ENCODE measurements at regions not wholly inside any gene's neighbourhood (a gene's known extent, or its start where the extent isn't known, plus 50 kb on each side); places are given as distances from the start of the nearest gene placed in this dataset.
"Not testable (repeated sequence)": the region's sequence is repeated elsewhere in the genome, so short reads cannot be mapped to it uniquely, and the experiment has no call there.

DNA sequence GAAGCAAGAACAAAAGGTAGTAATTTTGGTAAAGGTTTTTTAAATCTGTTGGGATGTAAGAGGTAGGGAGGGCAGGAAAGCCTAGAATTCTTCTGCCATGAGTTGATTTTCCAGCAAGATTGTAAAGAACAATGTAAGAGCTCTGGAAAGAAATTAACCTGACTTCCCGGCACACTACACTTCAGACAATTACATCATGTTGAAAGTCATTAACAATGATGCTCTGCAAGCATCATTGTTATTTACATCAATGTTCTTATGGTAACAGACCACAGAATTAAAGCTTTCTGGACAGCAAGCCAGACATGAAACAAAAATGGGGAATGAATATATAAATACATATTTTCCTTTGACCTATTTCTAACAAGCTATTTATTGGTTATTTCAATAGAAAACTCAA, 342.2 kb downstream of the CEP170 start:
- not testable (repeated sequence) for DNase-seq (ENCODE audit: low spot score)

DNA sequence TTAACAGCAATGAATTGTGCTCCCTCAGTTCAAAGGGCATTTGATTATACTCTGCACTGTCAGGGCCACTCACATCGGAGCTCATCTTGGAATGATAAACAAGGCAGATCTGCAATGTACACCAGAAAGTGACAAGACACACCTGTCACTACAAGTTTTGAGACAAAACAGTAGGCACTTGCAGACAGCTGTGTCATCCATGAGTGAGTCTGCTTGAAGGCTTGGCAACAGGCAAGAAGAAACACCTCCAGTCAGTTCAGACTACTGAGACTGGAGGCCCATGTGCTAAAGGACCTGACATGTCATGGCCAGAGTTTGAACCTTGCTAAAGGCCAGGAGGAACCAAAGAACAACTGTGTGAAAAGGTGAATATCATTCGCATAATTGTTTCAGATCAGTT, 354.5 kb downstream of the CEP170 start:
- DNase-seq (ENCODE audit: low spot score) = not testable (repeated sequence)

DNA sequence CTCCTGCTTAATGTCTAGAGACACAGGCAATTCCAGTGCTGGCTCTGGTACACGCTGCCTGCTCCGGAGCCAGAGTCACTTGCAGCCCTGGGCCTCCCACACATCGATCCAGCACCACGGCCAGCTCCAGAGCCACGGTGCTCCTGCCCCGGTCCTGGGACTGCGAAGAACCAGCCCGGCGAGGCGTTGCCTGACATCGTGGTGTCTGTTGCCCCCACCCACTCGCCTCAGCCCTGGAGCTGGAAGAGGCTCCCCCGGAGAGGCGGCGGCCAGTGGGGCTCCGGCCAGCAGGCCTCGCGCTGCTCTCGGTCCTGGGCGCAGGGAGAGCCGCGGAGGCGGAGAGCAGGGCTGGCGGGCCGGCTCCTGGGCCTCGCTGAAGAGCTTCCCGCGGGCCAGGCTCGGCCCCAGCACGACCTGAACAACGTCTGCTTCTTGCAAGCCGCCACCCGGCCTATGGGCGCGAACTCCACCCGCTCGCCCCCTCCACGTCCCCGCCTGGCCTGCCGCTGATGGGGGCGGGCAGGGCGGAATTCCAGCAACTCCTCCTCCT, 364.8 kb downstream of the CEP170 start:
- no peak for DNase-seq (ENCODE audit: low spot score)

DNA sequence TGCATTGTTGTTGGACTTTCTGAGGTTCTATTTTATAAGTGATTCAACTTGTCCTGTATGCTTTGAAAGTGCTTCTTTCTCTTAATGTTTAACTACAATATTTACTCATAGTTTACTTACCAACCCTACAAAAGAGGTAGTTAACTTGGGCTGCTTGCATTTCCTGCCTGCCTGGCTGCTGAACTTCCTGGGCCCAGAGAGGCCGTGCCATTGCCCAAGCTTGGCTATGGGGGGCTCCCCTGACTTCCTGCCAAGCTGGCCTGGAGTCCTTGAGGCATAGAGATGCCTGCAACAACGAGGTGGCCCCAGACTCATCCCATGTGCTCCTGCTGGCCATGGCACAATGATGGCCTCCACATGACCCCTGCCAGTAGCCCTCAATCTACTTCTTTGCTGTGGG, 361.6 kb upstream of the PLD5 start:
- DNase-seq (ENCODE audit: low spot score) = no peak

DNA sequence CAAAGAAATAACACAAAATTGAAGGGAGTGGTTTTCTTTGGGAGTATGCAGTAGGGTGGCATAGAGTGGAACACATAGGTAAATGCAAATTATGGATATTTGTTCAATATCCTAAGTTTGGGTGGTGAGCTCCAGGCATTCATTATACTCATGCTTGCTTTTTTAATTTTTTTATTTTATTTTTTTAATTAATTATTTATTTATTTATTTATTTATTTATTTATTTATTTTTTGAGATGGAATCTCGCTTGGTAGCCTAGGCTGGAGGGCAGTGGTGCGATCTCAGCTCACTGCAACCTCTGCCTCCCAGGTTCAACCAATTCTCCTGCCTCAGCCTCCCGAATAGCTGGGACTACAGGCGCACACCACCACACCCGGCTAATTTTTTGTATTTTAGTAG, 355.5 kb upstream of the PLD5 start:
- DNase-seq (ENCODE audit: low spot score) = not testable (repeated sequence)

DNA sequence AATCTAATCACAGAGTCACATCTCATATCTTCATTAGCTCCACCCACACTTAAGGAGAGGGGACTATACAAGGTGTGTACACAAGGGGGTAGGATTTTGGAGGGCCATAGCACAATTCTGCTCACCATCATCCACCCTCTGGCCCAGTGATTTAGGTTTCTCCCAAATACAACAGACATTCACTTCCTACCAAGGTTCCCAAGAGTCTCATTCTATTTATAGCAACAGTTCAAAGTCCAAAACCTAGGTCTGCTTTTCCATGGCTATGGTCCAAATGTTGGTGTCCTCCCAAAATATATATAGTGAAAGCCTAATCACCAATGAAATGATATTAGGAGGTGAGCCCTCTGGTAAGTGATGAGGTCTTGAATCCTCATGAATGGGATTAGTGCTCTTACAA, 353.2 kb upstream of the PLD5 start:
- no peak for DNase-seq (ENCODE audit: low spot score)

DNA sequence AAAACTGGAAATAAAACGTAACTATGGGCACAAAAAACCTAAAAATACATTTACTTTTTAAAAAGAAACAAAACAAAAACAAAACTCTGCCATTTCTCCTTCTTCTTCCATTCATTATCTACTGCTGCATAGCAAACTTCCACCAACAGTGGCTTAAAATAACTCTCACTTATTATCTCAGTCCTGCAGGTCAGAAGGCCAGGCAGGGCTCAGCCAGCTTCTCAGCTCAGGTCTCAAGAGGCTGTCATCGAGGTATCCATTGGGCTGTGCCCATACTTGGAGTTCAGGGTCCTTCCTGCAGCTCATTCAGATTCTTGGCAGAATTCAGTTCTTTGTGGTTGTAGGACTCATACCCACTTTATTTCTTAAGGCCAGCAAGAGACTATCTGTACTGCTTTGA, 352.7 kb upstream of the PLD5 start:
- no peak for DNase-seq (ENCODE audit: low spot score)

DNA sequence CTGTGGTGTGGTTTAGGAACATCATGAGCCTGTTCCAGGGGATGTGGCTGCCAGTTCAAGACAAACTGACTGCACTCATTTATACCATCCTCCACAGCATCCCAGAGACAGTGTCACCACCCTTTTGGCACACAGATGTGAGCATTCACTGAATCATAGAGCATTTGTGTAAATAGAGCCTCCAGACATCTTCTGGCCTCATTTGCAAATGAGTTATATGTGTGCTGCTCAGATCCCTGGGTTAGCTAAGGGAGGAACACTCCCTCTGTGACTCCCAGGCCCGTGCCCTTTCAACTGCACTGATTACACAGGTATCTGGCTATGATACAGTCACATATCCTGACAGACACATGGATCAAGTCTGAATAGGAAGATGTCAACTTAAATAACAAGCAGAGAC, 351.5 kb upstream of the PLD5 start:
- DNase-seq (ENCODE audit: low spot score) = no peak

DNA sequence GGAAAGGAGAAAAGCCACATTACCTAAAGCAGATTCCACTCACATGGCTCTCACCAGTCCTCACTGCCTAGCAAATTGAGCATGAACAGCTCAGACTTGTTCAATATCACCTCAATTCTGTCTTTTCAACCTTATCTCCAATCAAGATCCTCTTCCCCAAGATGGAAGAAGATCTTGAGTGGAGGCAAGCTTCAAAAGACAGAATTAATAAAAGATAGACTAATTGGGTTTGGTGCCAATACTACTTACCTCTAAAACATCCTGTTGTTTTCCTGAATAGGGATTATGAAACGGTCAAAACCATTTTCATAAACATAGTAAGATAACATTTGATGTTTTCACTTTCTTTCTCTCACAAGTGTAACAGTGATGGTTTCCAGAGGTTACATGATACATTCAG, 349.2 kb upstream of the PLD5 start:
- no peak for DNase-seq (ENCODE audit: low spot score)

DNA sequence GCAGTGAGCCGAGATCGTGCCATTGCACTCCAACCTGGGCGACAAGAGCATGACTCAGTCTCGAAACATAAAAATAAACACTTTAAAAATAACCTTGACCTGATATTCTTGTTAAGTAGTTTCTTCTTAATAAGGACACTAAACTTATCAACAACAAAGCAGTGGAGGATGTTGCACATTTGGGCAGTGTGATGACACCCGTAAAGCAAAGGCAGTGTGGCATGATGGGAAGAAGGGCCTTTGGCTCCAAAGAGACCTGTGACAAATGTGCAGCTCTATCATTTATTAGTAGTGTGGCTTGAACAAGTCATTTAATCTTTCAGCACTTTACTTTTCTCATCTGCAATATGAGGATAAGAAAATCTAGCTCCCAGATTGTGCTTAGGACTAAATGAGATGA, 348.0 kb upstream of the PLD5 start:
- DNase-seq (ENCODE audit: low spot score) = no peak

DNA sequence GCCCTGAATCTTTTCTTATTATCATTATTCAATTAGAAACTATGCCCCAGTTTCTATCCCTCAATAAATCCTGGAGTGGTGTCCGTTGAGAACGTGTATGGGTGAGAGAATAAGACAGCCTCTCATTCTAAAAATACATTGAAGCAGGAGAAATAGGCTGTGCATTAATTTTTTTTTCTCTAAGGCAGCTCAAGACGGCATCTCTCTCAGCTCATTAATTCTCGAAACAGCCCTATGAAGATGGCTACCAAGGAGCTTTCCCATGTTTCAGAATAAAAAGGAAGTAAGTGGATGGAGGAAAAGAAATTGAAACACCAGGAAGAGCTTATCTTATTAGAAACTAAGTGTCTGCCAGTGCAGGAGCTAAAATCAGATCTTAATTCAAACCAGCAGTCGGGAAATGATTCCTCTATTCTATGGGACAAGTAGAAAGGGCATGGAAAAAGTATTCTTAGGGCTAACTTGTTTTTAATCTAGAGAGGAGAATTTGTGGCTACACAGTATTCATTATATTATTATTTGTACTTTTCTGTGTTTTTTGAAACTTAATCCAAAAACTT, 347.1 kb upstream of the PLD5 start:
- no peak for DNase-seq (ENCODE audit: low spot score)

DNA sequence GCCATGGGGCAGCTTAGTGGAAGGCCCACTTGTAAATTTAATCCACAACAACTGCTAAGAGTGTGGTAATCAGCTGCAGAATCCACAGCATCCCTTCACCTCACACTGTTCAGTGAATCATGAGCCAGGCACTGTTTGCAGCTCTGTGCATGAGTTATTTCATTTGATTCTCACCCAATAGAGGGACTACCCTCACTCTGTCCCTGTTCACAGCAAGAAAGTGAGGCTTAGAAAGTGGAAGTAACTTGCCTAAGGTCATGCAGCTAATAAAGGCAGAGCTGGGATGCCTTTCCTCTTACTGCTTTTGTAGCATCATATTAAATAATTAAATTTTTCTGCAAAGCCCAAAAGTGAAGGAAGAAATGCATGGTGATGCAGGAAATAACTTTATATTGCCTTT, 346.5 kb upstream of the PLD5 start:
- no peak for DNase-seq (ENCODE audit: low spot score)

DNA sequence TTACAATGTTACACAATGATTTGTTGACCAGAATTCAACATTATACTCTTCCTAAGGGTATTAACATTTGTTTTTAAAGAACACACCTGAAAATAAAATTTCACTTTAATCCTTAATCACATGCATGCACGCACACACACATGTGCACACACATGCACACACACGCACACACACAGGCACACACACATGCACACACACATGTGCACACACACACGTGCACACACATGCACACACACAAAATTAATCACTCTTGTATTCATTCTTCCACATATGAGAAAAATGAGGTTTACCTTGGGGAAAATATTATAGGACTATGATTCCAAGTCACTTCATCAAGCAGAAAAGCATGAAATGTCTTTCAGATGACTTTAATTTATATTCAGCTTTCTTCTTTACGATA, 331.8 kb upstream of the PLD5 start:
- no peak for DNase-seq (ENCODE audit: low spot score)

DNA sequence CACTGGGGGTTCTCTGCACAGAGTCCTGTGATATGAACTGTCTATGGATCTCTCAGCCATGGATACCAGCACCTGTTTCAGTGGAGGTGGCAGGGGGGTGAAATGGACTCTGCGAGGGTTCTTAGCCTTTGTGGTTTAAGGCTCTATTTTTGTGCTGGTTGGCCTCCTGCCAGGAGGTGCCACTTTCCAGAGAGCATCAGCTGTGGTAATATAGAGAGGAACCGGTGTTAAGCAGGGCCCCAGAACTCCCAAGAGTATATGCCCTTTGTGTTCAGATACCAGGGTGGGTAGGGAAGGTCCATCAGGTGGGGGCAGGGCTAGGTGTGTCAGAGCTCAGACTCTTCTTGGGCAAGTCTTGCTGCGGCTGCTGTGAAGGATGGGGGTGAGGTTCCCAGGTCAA, 330.0 kb upstream of the PLD5 start:
- no peak for DNase-seq (ENCODE audit: low spot score)

DNA sequence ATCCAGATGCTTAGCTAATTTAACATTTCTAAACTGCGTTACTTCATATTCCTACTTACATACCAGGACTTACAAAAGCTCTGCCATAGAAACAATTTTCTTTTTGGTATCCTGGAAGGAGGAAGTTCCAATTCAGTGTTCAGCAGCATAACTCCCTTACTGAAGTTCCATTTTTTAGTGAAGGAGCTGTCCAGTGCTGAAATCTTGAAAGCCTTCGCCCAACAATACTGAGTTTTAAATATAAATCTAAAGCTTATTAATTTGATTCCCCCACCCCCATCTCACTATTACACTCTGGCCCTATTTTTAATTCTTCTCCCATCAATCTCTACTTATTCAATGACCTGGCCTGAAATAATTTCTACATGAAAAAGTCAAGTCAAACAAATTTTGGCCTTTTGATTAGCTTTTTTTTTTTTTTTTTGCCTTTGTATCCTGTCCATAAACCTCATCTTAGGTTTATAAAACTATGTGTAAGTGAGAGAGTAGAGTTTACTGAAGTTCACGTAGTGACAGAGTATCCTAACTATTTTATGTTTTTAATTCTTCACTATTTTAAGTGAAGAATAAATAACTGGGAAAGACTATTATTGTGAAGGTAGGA, 323.0 kb upstream of the PLD5 start:
- no peak for DNase-seq (ENCODE audit: low spot score)

DNA sequence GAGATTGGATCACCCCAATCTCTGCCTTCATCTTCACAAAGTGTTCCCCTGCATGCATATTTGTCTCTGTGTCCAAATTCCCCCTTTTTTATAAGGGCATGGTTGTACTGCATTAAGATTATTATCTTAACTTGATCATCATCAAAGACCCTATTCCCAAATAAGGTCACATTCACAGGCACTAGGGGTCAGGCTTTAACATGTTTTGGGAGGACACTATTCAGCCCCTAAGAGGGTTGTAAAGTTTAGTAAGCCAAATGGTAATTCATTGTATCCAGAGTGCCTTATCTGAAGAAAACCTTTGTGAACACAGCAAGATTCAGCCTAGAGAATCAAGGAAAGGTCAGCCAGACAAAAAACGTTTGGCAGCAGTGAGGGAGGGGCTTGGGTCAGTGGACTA, 317.6 kb upstream of the PLD5 start:
- no peak for DNase-seq (ENCODE audit: low spot score)

DNA sequence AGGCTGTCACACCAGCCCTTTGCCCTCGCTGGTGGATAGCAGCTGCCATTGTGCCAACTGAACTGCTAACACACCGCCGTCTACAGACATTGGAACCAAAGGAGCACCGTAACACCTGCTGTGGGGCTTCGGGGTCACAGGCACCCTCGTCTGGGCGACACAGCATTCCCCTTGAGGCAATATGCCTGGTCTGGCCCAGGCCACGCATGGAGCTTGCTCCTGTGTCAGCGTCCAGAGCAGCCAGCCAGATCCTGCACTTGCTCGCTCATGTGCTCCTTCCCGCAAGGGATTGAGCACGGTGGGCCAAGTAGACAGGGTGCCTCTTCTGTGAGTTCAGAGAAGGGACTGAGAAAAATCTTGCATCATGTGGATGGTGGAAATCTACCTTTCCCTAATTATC, 314.6 kb upstream of the PLD5 start:
- DNase-seq (ENCODE audit: low spot score) = no peak

DNA sequence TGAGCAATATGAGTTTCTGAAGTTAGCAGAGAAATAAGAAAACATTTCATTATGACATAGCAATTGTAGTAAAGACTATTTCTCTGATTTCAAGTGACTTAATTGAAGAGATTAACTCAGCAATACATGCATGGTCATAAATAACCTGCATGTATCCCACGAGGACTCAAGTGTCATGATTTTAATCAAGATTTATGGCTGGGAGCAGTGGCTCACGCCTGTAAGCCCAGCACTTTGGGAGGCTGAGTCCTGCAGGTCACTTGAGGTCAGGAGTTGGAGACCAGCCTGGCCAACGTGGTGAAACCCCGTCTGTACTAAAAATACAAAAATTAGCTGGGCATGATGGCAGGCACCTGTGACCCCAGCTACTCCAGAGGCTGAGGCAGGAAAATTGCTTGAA, 311.9 kb upstream of the PLD5 start:
- no peak for DNase-seq (ENCODE audit: low spot score)

DNA sequence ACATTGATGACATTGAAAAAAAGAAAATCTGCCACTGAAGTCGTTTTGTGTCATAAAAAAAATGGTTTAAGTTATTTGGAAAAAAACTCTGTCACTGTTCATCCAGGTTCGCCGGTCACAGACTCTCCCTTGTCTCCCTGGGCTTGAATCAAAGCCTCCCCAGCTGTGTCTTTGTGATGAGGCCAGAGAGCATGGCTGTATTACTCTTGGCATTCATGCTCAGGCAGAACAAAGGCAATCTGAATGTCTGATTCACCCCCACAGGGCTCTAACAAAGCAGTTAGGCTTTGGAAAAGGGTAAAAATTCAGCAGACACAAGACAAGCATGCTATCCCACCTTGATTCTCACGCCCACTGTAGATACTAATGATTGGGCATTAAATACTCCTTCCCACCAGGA, 304.3 kb upstream of the PLD5 start:
- no peak for DNase-seq (ENCODE audit: low spot score)

DNA sequence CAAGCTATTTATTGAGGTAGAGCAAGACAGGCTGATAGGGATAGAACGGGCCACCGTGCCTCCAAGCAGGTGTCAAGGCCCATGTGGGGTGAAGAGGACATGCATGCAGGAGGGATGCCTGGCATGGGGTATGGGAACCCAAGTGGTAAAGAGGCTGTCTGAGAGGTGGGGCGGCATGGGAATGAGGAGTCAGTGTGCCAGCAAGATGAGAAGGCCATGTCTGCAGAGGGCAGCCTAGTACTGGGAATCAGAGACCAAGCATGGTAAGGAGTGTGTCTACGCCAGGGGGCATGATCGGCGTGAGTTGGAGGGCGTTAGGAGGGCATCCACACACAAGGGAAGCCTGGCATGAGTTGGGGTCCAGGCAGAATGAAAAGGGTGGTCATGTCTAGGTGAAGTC, 303.7 kb upstream of the PLD5 start:
- DNase-seq (ENCODE audit: low spot score) = no peak

DNA sequence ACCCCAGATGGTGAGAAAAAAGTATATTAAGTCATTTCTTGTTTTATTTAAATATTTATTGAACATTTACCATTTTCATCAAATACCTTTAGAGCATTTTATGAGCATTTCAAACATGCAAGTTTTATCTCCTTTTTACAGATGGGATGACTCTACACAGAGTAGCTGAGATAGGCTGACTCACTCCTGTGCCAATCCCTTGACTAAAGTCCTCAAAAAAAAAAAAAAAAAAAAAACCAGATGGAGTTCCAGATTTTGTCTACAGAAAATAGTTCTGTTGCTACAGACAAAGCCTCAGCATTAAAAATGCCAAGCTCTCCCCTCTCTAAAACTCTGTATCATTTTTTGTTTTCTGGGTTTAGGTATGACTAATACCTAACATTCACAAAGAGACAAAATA, 303.0 kb upstream of the PLD5 start:
- no peak for DNase-seq (ENCODE audit: low spot score)

DNA sequence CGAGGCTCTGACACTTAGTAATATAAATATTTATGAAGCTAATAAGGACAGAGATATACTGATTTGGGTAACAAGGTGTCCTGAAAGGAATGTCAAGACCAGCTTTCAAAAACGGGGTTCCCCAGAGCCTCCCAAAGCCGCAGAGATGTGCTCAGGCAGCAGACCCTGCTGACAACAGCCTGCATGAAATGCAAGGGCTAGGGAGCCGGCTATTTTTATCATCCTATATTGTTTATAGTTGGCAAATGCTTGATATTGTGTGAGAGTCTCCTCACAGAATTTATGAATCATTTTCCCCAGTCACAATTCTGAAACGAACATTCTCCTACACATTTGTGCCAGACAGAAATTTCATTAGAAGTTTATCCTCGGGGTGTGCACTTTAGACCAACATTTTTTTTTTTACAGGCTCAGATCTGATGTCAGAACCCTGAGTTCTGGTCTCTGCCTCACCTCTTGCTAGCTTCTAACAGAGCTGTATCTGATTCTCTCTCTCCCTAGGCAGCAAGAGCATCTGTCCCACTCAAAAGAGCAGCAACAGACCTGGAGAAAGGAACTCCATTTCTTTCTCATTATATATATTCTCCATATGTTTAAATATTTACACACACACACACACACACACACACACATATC, 302.3 kb upstream of the PLD5 start:
- DNase-seq (ENCODE audit: low spot score) = no peak

DNA sequence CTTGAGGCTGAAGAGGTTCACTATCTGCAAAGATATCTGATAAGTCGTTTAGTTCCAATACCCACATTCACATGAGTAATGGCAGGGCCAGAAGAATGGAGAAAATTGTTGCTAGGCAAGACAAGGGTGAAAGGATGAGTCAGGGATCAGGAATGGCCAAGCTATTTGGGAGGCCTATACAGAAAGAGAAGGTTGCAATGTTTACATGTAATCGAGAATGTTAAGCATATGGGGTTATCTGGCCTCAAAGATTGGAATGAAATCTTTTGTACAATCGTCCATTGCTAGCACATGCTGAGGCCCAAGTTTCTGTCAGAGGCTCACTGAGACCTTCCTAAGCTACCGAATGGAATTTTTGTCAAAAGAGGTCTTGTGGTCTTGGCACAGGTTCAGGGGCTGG, 299.9 kb upstream of the PLD5 start:
- DNase-seq (ENCODE audit: low spot score) = no peak
